Erythroblast (primary cell): ENCODE measurements at regions not wholly inside any gene's neighbourhood (a gene's known extent, or its start where the extent isn't known, plus 50 kb on each side); places are given as distances from the start of the nearest gene placed in this dataset.
"Not testable (repeated sequence)": the region's sequence is repeated elsewhere in the genome, so short reads cannot be mapped to it uniquely, and the experiment has no call there.

Experiments used
- DNase-seq, 2 experiments: peaks; one replicate each; lab custom pipeline; 2025; lab: John Stamatoyannopoulos, UW
- GATA1 ChIP-seq: IDR thresholded peaks from 2 replicates; pipeline ENCODE4 v1.6.1; 2011; ENCODE audit warnings: low read depth, mild to moderate bottlenecking, control low read depth, low read length, moderate library complexity
- POLR2A ChIP-seq: IDR thresholded peaks from 2 replicates; pipeline ENCODE4 v1.6.1; 2011; ENCODE audit warnings: mild to moderate bottlenecking, low read length

DNA sequence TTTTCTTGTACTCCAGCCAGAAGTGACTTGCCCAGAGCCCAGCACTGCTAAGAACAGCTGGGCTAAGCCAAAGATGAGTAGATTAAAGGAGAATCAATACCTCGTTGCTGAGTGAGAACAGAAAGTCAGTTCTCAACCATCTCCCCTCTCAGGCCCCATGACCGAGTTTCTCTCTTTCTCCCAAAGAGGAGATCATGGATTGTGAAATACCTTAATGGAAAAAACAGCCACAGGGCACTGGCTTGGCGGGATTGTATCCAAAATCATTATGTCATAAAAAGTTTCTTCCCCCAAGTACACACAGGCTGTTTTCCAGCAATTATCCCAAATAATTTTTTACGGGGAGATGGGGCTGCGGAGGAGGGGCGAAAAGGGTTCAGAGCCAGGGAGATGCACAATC lies 111.8 kb upstream of the TMEM45B start:
- TF ChIP-seq GATA1 (no peak), POLR2A (no peak)

DNA sequence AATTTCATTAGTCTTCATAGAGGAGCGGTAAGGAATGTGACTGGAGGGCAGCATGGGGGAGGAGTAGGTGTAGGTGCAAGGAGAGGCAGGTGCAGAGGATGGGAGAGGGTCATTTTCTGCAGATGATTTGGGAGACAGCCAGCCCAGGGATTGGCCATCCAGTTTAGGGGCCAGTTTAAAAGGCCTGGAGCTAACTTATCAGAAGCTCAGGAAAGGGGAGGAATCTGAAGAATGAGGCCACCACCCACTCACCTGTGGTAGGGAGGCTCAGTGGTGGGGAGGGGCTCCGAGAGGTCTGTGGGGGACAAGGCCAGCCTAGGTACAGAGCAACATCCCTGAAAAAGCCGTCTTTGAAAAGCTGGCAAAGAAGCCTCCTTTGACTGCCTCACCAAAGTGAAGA lies 110.8 kb upstream of the TMEM45B start:
- TF ChIP-seq GATA1 (no peak), POLR2A (no peak)
- DNase-seq = no peak

More for the DNA sequence above, 111.8 kb upstream of the TMEM45B start:
- no peak for DNase-seq

- TF ChIP-seq POLR2A (no peak), GATA1 (no peak)
- DNase-seq = no peak
These were observed 110.3 kb upstream of the TMEM45B start for GRCh38 chr11:129705341-129705740.

GRCh38 chr11:129705933-129706332 lies 109.7 kb upstream of the TMEM45B start:
- TF ChIP-seq GATA1 = no peak
- no peak for TF ChIP-seq POLR2A
- no peak for DNase-seq

GRCh38 chr11:129709801-129710398 lies 105.7 kb upstream of the TMEM45B start:
- DNase-seq = no peak
- TF ChIP-seq POLR2A (no peak), GATA1 (no peak)

DNA sequence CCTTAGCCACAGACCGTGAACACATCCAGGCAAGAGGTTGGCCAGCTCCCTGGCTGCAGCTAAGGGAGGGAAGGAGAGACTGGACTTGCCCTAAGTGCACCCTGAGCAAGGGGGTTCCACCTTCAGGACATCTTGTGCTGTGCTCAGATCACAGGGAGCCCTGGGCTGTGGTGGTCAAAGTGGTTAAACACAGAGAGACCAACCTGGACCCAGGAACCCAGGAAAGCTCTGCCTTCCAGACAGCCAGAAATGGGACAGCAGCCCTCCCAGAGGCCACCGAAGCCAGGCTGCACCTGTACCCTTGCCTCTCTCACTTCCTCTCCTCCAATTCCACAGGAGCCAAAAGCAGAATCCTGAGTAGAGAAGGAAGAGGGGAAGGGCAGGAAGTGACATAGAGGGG lies 105.2 kb upstream of the TMEM45B start:
- no peak for TF ChIP-seq GATA1
- no peak for TF ChIP-seq POLR2A

DNA sequence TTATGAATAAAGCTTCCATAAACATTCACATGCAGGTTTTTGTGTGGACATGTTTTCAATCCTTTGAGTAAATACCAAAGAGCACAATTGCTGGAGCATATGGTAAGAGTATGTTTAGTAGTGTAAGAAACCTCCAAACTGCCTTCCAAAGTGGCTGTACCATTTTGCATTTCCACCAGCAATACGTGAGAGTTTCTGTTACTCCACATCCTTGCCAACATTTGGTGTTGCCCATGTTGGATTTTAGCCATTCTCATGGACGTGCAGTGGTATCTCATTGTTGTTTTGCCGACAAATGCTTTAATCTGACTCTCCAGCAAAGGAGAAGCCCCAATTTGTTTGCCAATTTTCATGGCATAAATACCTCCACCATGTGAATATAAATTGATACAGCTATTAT lies 103.9 kb upstream of the TMEM45B start:
- no peak for DNase-seq
- TF ChIP-seq GATA1 (no peak), POLR2A (no peak)

More for the DNA sequence above, 105.2 kb upstream of the TMEM45B start:
- no peak for DNase-seq

DNA sequence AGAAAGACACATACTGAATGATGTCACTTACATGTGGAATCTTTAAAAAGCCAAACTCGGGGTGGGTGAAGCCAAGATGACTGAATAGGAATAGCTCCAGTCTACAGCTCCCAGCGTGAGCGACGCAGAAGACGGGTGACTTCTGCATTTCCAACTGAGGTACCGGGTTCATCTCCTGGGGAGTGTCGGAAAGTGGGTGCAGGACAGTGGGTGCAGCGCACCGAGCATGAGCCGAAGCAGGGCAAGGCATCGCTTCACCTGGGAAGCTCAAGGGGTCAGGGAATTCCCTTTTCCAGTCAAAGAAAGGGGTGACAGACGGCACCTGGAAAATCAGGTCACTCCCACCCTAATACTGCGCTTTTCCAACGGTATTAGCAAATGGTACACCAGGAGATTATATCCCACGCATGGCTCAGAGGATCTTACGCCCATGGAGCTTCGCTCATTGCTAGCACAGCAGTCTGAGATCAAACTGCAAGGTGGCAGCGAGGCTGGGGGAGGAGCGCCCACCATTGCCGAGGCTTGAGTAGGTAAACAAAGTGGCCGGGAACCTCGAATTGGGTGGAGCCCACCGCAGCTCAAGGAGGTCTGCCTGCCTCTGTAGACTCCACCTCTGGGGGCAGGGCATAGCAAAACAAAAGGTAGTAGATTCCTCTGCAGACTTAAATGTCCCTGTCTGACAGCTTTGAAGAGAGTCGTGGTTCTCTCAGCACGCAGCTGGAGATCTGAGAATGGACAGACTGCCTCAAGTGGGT lies 103.0 kb upstream of the TMEM45B start:
- DNase-seq = not testable (repeated sequence)

DNA sequence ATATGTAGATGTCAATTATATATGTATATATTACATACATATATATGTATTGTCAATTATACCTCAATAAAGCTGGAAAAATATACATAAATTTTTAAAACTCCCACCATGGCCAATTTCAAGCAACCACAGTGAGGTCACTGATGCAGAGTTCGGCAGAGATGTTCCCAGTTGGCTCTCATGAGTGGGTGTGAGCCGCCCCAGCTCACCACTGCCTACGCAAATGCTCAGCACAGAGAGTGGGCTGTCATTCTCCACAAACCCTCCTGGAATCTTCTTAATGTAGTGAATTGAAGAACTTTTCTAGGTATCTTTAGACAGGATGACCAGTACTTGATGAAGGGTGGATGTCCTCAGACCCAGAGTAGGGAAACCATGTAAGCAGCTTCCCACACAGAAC lies 96.6 kb upstream of the TMEM45B start:
- no peak for TF ChIP-seq POLR2A

GRCh38 chr11:129720156-129720555 lies 95.5 kb upstream of the TMEM45B start:
- no peak for TF ChIP-seq POLR2A
- no peak for TF ChIP-seq GATA1
- DNase-seq = no peak

More for the DNA sequence above, 96.6 kb upstream of the TMEM45B start:
- DNase-seq = no peak

- no peak for TF ChIP-seq GATA1
- TF ChIP-seq POLR2A = no peak
- no peak for DNase-seq
These were observed 94.7 kb upstream of the TMEM45B start for GRCh38 chr11:129720994-129721393.

GRCh38 chr11:129721685-129722084 lies 94.0 kb upstream of the TMEM45B start:
- no peak for DNase-seq
- TF ChIP-seq POLR2A (no peak), GATA1 (no peak)

GRCh38 chr11:129722529-129722928 lies 93.1 kb upstream of the TMEM45B start:
- TF ChIP-seq GATA1 (no peak), POLR2A (no peak)
- no peak for DNase-seq

GRCh38 chr11:129723146-129723760 lies 92.4 kb upstream of the TMEM45B start:
- DNase-seq = no peak
- TF ChIP-seq POLR2A (no peak), GATA1 (no peak)

GRCh38 chr11:129723761-129724162 lies 91.9 kb upstream of the TMEM45B start:
- no peak for DNase-seq
- TF ChIP-seq POLR2A = no peak
- no peak for TF ChIP-seq GATA1
